Kidney (tissue), 13 donors: ENCODE measurements at regions not wholly inside any gene's neighbourhood (a gene's known extent, or its start where the extent isn't known, plus 50 kb on each side); places are given as distances from the start of the nearest gene placed in this dataset.

Source experiments
- DNase-seq, 5 donors: peaks; one replicate each; pipeline ENCODE4 v3.0.0-alpha.2; 2013 to 2020
- FAIRE-seq: peaks from 2 replicates; lab custom pipeline; 2012; peaks lifted over from hg19 to GRCh38; lab: Jason Lieb, UNC
- H3K27ac ChIP-seq, 2 donors: one replicate each; pipeline ENCODE4 v1.7.0; 2013; ENCODE audit warnings: low read depth in 2 of 2, low read length in 2 of 2, inconsistent platforms in 1 of 2
- H3K27me3 ChIP-seq: one replicate; pipeline ENCODE4 v1.7.1; 2013; ENCODE audit warnings: low read length, inconsistent platforms; ENCODE audit not compliant: control insufficient read depth, insufficient read depth
- H3K36me3 ChIP-seq, 3 donors: one replicate each; pipeline versions ENCODE4 v1.7.0 to v1.7.1; 2013; ENCODE audit warnings: low read length in 3 of 3, control low read depth in 1 of 3, inconsistent platforms in 1 of 3; ENCODE audit not compliant: insufficient read depth in 3 of 3, control insufficient read depth in 2 of 3
- H3K4me1 ChIP-seq, 3 donors: one replicate each; pipeline versions ENCODE4 v1.7.0 to v1.7.1; 2013; ENCODE audit warnings: low read length in 3 of 3, inconsistent platforms in 1 of 3, low read depth in 1 of 3; ENCODE audit not compliant: control insufficient read depth in 2 of 3, insufficient read depth in 2 of 3
- H3K4me3 ChIP-seq, 3 donors: one replicate each; pipeline versions ENCODE4 v1.7.0 to v1.8.1; 2013; ENCODE audit warnings: low read length in 3 of 3, control low read depth in 1 of 3, inconsistent platforms in 1 of 3
- H3K9ac ChIP-seq, 3 donors: one replicate each; pipeline versions ENCODE4 v1.7.0 to v1.7.1; 2013; ENCODE audit warnings: low read length in 3 of 3, control low read depth in 1 of 3, inconsistent platforms in 1 of 3
- H3K9me3 ChIP-seq, 3 donors: one replicate each; pipeline versions ENCODE4 v1.7.0 to v1.7.1; 2013; ENCODE audit warnings: low read length in 3 of 3, control low read depth in 1 of 3, inconsistent platforms in 1 of 3; ENCODE audit not compliant: control insufficient read depth in 2 of 3, insufficient read depth in 1 of 3
- CTCF ChIP-seq: IDR thresholded peaks from 3 replicates; pipeline ENCODE4 v1.5.1; 2012; ENCODE audit warnings: mild to moderate bottlenecking, moderate library complexity, borderline replicate concordance; ENCODE audit not compliant: insufficient read depth; ENCODE audit errors: extremely low read depth
- intact Hi-C: fragments of 100-400 bp; cut with DNase I; formaldehyde crosslinking; loops from one replicate; pipeline ENCODE4 v1.11.1; 2022
- donor health status: control.
- donor health status: control.
- donor health status: control.
- donor health status: control.
- donor health status: control.
- donor health status: DM: yes; HTN: yes; CAD: no.
- donor health status: Normal renal cell carcinoma (clear cell type).

DNA sequence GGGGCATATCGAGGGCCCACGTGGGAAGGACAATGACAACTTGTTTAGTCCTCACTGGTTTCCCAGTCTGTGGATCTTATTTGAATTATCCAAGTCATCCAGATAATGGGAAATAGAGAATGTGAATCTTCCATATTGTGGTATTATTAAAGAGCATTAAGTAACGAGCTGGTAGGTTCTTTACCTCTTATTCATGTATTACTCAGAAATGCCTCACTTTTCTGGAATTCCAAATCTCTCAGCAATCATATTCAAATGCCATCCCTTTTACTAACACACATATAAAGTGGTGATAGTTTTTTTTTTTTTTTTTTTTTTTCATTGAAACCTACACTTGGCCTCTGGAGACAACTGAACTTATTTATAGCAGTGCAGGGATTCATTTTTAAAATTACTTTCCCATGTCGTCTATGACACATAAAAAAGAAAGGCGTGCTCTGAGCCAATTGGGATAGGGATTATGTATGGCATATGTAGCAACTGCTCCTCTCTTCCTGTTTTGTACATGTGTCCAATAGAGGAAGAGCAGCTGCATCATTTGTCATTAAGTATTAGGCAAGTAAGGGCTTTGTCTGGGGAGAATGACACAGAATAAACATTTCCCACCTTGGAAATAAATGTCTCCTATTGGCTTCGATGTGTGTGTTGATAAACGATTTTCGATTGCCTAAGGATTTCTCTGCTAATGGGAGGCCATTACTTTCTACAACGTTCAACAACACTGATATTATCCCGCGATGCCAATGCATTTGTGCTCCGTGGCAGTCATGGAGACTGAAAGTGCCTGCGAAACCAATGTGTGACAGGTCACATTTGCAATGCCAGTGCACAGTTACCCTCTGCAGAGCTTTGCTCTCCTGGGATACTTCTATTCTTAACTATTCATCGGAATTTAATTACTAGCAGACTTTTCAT lies 78.6 kb upstream of the IFNG-AS1 start:
- intact Hi-C loops: no loop called here
- H3K9ac ChIP-seq: no peak overlapping the region
- H3K9me3 ChIP-seq: no peaks in the 10 kb centered on the region
- no peak for DNase-seq
- no peak overlapping the region for H3K4me3 ChIP-seq
- no peak overlapping the region for H3K27ac ChIP-seq
- no peaks in the 10 kb centered on the region for H3K27me3 ChIP-seq
- no peaks in the 10 kb centered on the region for H3K4me1 ChIP-seq
- no peak for FAIRE-seq
- no peaks in the 10 kb centered on the region for H3K36me3 ChIP-seq
- no peak for TF ChIP-seq CTCF

GRCh38 chr12:67911275-67911600 lies 78.0 kb upstream of the IFNG-AS1 start:
- Histone ChIP-seq H3K4me1 (no peaks in the 10 kb centered on the region), H3K9ac (no peak overlapping the region), H3K36me3 (no peaks in the 10 kb centered on the region), H3K9me3 (no peaks in the 10 kb centered on the region), H3K4me3 (no peak overlapping the region), H3K27ac (no peak overlapping the region), H3K27me3 (no peaks in the 10 kb centered on the region)
- intact Hi-C loops: no loop called here
- no peak for FAIRE-seq
- DNase-seq: no peak
- TF ChIP-seq CTCF: no peak

GRCh38 chr12:67911789-67912188 lies 77.5 kb upstream of the IFNG-AS1 start:
- intact Hi-C loops: no loop called here
- Histone ChIP-seq H3K4me1 (no peaks in the 10 kb centered on the region), H3K27me3 (no peaks in the 10 kb centered on the region), H3K9me3 (no peaks in the 10 kb centered on the region), H3K9ac (no peak overlapping the region), H3K36me3 (no peaks in the 10 kb centered on the region), H3K27ac (no peak overlapping the region), H3K4me3 (no peak overlapping the region)
- DNase-seq: no peak
- no peak for FAIRE-seq
- TF ChIP-seq CTCF: no peak
